Ascending aorta (tissue), 2 donors: ENCODE measurements at regions not wholly inside any gene's neighbourhood (a gene's known extent, or its start where the extent isn't known, plus 50 kb on each side); places are given as distances from the start of the nearest gene placed in this dataset.

Experiments used
- DNase-seq, 2 donors: peaks; one replicate each; pipeline ENCODE4 v3.0.0-alpha.2; 2019; ENCODE audit warnings: low spot score in 2 of 2
- H3K27ac ChIP-seq, 2 donors: fragments of 200-600 bp; sonication (generic); one replicate each; pipeline ENCODE4 v1.5.1; 2016 to 2017; ENCODE audit warnings: mild to moderate bottlenecking in 1 of 2
- H3K27me3 ChIP-seq: fragments of 200-600 bp; sonication (generic); one replicate; pipeline ENCODE4 v1.5.1; 2017
- H3K36me3 ChIP-seq, 2 donors: fragments of 200-600 bp; sonication (generic); one replicate each; pipeline ENCODE4 v1.5.1; 2016
- H3K4me1 ChIP-seq, 2 donors: fragments of 200-600 bp; sonication (generic); one replicate each; pipeline ENCODE4 v1.5.1; 2016 to 2017; ENCODE audit warnings: mild to moderate bottlenecking in 1 of 2
- H3K4me3 ChIP-seq, 2 donors: fragments of 200-600 bp; sonication (generic); one replicate each; pipeline ENCODE4 v1.5.1; 2016 to 2017; ENCODE audit warnings: mild to moderate bottlenecking in 1 of 2
- H3K9me3 ChIP-seq, 2 donors: fragments of 200-600 bp; sonication (generic); one replicate each; pipeline ENCODE4 v1.5.1; 2016
- CTCF ChIP-seq, 3 experiments: fragments of 200-600 bp in 2 of 3; fragments of 450-650 bp in 1 of 3; sonication (generic) in 2 of 3; IDR thresholded peaks; one replicate each; pipeline ENCODE4 v1.5.1; 2016 to 2019; ENCODE audit warnings: antibody characterized with exemption in 3 of 3, mild to moderate bottlenecking in 1 of 3, moderate library complexity in 1 of 3
- intact Hi-C: fragments of 100-400 bp; cut with DNase I; formaldehyde crosslinking; loops from one replicate; pipeline ENCODE4 v1.15.1; 2023

GRCh38 chr10:80949785-80950184, 412.1 kb downstream of the SH2D4B start:
- intact Hi-C loops: no loop called here
- no peaks in the 10 kb centered on the region for H3K4me1 ChIP-seq
- no peaks in the 10 kb centered on the region for H3K27me3 ChIP-seq
- no peak overlapping the region for H3K27ac ChIP-seq
- no peak for DNase-seq
- no peaks in the 10 kb centered on the region for H3K9me3 ChIP-seq
- H3K4me3 ChIP-seq: no peak overlapping the region
- no peak for TF ChIP-seq CTCF (IDR thresholded peaks at IDR 0.05)
- no peaks in the 10 kb centered on the region for H3K36me3 ChIP-seq

GRCh38 chr10:80952436-80952835, 414.7 kb downstream of the SH2D4B start:
- no peak for TF ChIP-seq CTCF (IDR thresholded peaks at IDR 0.05)
- intact Hi-C loops: no loop called here
- H3K36me3 ChIP-seq: no peaks in the 10 kb centered on the region
- no peak for DNase-seq
- no peak overlapping the region for H3K4me3 ChIP-seq
- H3K27ac ChIP-seq: no peak overlapping the region
- H3K9me3 ChIP-seq: no peaks in the 10 kb centered on the region
- no peaks in the 10 kb centered on the region for H3K27me3 ChIP-seq
- no peaks in the 10 kb centered on the region for H3K4me1 ChIP-seq

GRCh38 chr10:80957161-80957560, 419.5 kb downstream of the SH2D4B start:
- no peak overlapping the region for H3K4me3 ChIP-seq
- no peaks in the 10 kb centered on the region for H3K9me3 ChIP-seq
- no peak overlapping the region for H3K27ac ChIP-seq
- no peak for DNase-seq
- intact Hi-C loops: no loop called here
- TF ChIP-seq CTCF (IDR thresholded peaks at IDR 0.05): no peak
- H3K4me1 ChIP-seq: no peaks in the 10 kb centered on the region
- no peaks in the 10 kb centered on the region for H3K27me3 ChIP-seq
- H3K36me3 ChIP-seq: no peaks in the 10 kb centered on the region

GRCh38 chr10:80964179-80964578, 426.5 kb downstream of the SH2D4B start:
- Histone ChIP-seq H3K27me3 (no peaks in the 10 kb centered on the region), H3K9me3 (no peaks in the 10 kb centered on the region)
- intact Hi-C loops: no loop called here

GRCh38 chr10:80964955-80965614, 427.4 kb downstream of the SH2D4B start:
- intact Hi-C loops: no loop called here
- H3K27me3 ChIP-seq: no peaks in the 10 kb centered on the region

More at GRCh38 chr10:80964179-80964578, 426.5 kb downstream of the SH2D4B start:
- H3K4me3 ChIP-seq: no peak overlapping the region
- no peaks in the 10 kb centered on the region for H3K36me3 ChIP-seq
- H3K27ac ChIP-seq: no peak overlapping the region
- no peak for TF ChIP-seq CTCF (IDR thresholded peaks at IDR 0.05)
- DNase-seq: no peak
- no peaks in the 10 kb centered on the region for H3K4me1 ChIP-seq

More at GRCh38 chr10:80964955-80965614, 427.4 kb downstream of the SH2D4B start:
- no peak for TF ChIP-seq CTCF (IDR thresholded peaks at IDR 0.05)
- Histone ChIP-seq H3K9me3 (no peaks in the 10 kb centered on the region), H3K36me3 (no peaks in the 10 kb centered on the region), H3K4me3 (no peak overlapping the region), H3K4me1 (no peaks in the 10 kb centered on the region), H3K27ac (no peak overlapping the region)
- no peak for DNase-seq
